GM18867 (cell line): ENCODE measurements at regions not wholly inside any gene's neighbourhood (a gene's known extent, or its start where the extent isn't known, plus 50 kb on each side); places are given as distances from the start of the nearest gene placed in this dataset.

Source experiments
- ATAC-seq: cut with Tn5 transposase; IDR thresholded peaks from one replicate; pipeline ENCODE4 v1.9.1; 2021; ENCODE audit warnings: mild to moderate bottlenecking, moderate library complexity; ENCODE audit not compliant: unreplicated experiment

- ATAC-seq = no peak
Observed at GRCh38 chr11:45446998-45447397, 160.9 kb upstream of the SYT13 start.

GRCh38 chr11:45446434-45446833 is 160.3 kb upstream of the SYT13 start:
- no peak for ATAC-seq

- no peak for ATAC-seq
Observed at GRCh38 chr11:45444796-45445195, 158.7 kb upstream of the SYT13 start.

- no peak for ATAC-seq
Observed at GRCh38 chr11:45440111-45440510, 154.0 kb upstream of the SYT13 start.

GRCh38 chr11:45436966-45437365 is 150.8 kb upstream of the SYT13 start:
- no peak for ATAC-seq

- ATAC-seq = no peak
Observed at GRCh38 chr11:45436118-45436517, 150.0 kb upstream of the SYT13 start.

- ATAC-seq = no peak
Observed at GRCh38 chr11:45435706-45436105, 149.6 kb upstream of the SYT13 start.

- ATAC-seq = no peak
Observed at GRCh38 chr11:45432910-45433309, 146.8 kb upstream of the SYT13 start.

GRCh38 chr11:45432100-45432499 is 146.0 kb upstream of the SYT13 start:
- ATAC-seq = no peak

- ATAC-seq = no peak
Observed at GRCh38 chr11:45431046-45432018, 145.2 kb upstream of the SYT13 start.

- ATAC-seq = no peak
Observed at GRCh38 chr11:45430361-45430760, 144.2 kb upstream of the SYT13 start.

GRCh38 chr11:45429719-45430118 is 143.6 kb upstream of the SYT13 start:
- ATAC-seq = no peak

- ATAC-seq = no peak
Observed at GRCh38 chr11:45428541-45429230, 142.5 kb upstream of the SYT13 start.

GRCh38 chr11:45428116-45428515 is 142.0 kb upstream of the SYT13 start:
- no peak for ATAC-seq

GRCh38 chr11:45424411-45425180 is 138.5 kb upstream of the SYT13 start:
- ATAC-seq = no peak

GRCh38 chr11:45423475-45424120 is 137.5 kb upstream of the SYT13 start:
- no peak for ATAC-seq

- ATAC-seq = no peak
Observed at GRCh38 chr11:45423036-45423435, 136.9 kb upstream of the SYT13 start.

GRCh38 chr11:45414088-45414487 is 127.9 kb upstream of the SYT13 start:
- no peak for ATAC-seq

GRCh38 chr11:45413156-45413858 is 127.2 kb upstream of the SYT13 start:
- no peak for ATAC-seq

- no peak for ATAC-seq
Observed at GRCh38 chr11:45412521-45412920, 126.4 kb upstream of the SYT13 start.
